Kidney (tissue), 13 donors: ENCODE measurements at regions not wholly inside any gene's neighbourhood (a gene's known extent, or its start where the extent isn't known, plus 50 kb on each side); places are given as distances from the start of the nearest gene placed in this dataset.

Experiments used
- DNase-seq, 5 donors: peaks; one replicate each; pipeline ENCODE4 v3.0.0-alpha.2; 2013 to 2020
- FAIRE-seq: peaks from 2 replicates; lab custom pipeline; 2012; peaks lifted over from hg19 to GRCh38; lab: Jason Lieb, UNC
- H3K27ac ChIP-seq, 2 donors: one replicate each; pipeline ENCODE4 v1.7.0; 2013; ENCODE audit warnings: low read depth in 2 of 2, low read length in 2 of 2, inconsistent platforms in 1 of 2
- H3K27me3 ChIP-seq: one replicate; pipeline ENCODE4 v1.7.1; 2013; ENCODE audit warnings: low read length, inconsistent platforms; ENCODE audit not compliant: control insufficient read depth, insufficient read depth
- H3K36me3 ChIP-seq, 3 donors: one replicate each; pipeline versions ENCODE4 v1.7.0 to v1.7.1; 2013; ENCODE audit warnings: low read length in 3 of 3, control low read depth in 1 of 3, inconsistent platforms in 1 of 3; ENCODE audit not compliant: insufficient read depth in 3 of 3, control insufficient read depth in 2 of 3
- H3K4me1 ChIP-seq, 3 donors: one replicate each; pipeline versions ENCODE4 v1.7.0 to v1.7.1; 2013; ENCODE audit warnings: low read length in 3 of 3, inconsistent platforms in 1 of 3, low read depth in 1 of 3; ENCODE audit not compliant: control insufficient read depth in 2 of 3, insufficient read depth in 2 of 3
- H3K4me3 ChIP-seq, 3 donors: one replicate each; pipeline versions ENCODE4 v1.7.0 to v1.8.1; 2013; ENCODE audit warnings: low read length in 3 of 3, control low read depth in 1 of 3, inconsistent platforms in 1 of 3
- H3K9ac ChIP-seq, 3 donors: one replicate each; pipeline versions ENCODE4 v1.7.0 to v1.7.1; 2013; ENCODE audit warnings: low read length in 3 of 3, control low read depth in 1 of 3, inconsistent platforms in 1 of 3
- H3K9me3 ChIP-seq, 3 donors: one replicate each; pipeline versions ENCODE4 v1.7.0 to v1.7.1; 2013; ENCODE audit warnings: low read length in 3 of 3, control low read depth in 1 of 3, inconsistent platforms in 1 of 3; ENCODE audit not compliant: control insufficient read depth in 2 of 3, insufficient read depth in 1 of 3
- intact Hi-C: fragments of 100-400 bp; cut with DNase I; formaldehyde crosslinking; loops from one replicate; pipeline ENCODE4 v1.11.1; 2022
- TF ChIP-seq, protein P1 (sequence below): IDR thresholded peaks from 3 replicates; pipeline ENCODE4 v1.5.1; 2012; ENCODE audit warnings: mild to moderate bottlenecking, moderate library complexity, borderline replicate concordance; ENCODE audit not compliant: insufficient read depth; ENCODE audit errors: extremely low read depth
- donor health status: control.
- donor health status: control.
- donor health status: control.
- donor health status: control.
- donor health status: control.
- donor health status: DM: yes; HTN: yes; CAD: no.
- donor health status: Normal renal cell carcinoma (clear cell type).

DNA sequence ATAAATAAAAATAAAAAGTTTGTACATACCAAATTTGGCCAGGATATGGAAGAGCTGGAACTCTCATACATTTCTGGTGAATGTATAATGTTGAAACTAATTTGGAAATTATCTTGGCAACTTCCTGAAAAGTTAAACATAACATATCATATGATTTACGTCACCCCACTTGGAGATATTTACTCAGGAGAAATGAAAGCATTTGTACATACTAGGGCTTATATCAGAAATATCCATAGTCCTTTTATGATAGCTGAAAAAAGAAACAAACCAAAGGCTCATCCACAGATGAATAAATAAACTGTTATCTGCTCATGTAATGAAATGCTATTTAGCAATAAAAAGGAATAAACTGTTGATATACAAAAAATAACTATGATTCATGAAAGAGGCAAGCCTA, 318.2 kb upstream of the NRXN1 start:
- Histone ChIP-seq H3K9me3 (no peaks in the 10 kb centered on the region), H3K9ac (no peak overlapping the region), H3K36me3 (no peaks in the 10 kb centered on the region), H3K4me3 (no peak overlapping the region), H3K27ac (no peak overlapping the region), H3K27me3 (no peaks in the 10 kb centered on the region), H3K4me1 (no peaks in the 10 kb centered on the region)
- FAIRE-seq, result no peak
- intact Hi-C loops, result no loop called here
- no peak for DNase-seq
- TF ChIP-seq, protein P1, sequence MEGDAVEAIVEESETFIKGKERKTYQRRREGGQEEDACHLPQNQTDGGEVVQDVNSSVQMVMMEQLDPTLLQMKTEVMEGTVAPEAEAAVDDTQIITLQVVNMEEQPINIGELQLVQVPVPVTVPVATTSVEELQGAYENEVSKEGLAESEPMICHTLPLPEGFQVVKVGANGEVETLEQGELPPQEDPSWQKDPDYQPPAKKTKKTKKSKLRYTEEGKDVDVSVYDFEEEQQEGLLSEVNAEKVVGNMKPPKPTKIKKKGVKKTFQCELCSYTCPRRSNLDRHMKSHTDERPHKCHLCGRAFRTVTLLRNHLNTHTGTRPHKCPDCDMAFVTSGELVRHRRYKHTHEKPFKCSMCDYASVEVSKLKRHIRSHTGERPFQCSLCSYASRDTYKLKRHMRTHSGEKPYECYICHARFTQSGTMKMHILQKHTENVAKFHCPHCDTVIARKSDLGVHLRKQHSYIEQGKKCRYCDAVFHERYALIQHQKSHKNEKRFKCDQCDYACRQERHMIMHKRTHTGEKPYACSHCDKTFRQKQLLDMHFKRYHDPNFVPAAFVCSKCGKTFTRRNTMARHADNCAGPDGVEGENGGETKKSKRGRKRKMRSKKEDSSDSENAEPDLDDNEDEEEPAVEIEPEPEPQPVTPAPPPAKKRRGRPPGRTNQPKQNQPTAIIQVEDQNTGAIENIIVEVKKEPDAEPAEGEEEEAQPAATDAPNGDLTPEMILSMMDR, result no peak

GRCh38 chr2:51344886-51345285, 313.0 kb upstream of the NRXN1 start:
- no peak for DNase-seq
- H3K9ac ChIP-seq, result no peak overlapping the region
- H3K36me3 ChIP-seq, result no peaks in the 10 kb centered on the region
- no peak overlapping the region for H3K27ac ChIP-seq
- H3K27me3 ChIP-seq, result no peaks in the 10 kb centered on the region
- no peak for FAIRE-seq
- no peaks in the 10 kb centered on the region for H3K4me1 ChIP-seq
- intact Hi-C loops, result no loop called here
- TF ChIP-seq, protein P1, result no peak
- no peak overlapping the region for H3K4me3 ChIP-seq
- no peaks in the 10 kb centered on the region for H3K9me3 ChIP-seq

GRCh38 chr2:51335087-51336058, 303.4 kb upstream of the NRXN1 start:
- FAIRE-seq (peak; percentile 79), DNase-seq (no peak)
- intact Hi-C loops, result no loop called here
- TF ChIP-seq, protein P1, result no peak
- no peaks in the 10 kb centered on the region for H3K4me1 ChIP-seq
- no peaks in the 10 kb centered on the region for H3K36me3 ChIP-seq
- H3K27ac ChIP-seq, result no peak overlapping the region
- no peaks in the 10 kb centered on the region for H3K9me3 ChIP-seq
- H3K27me3 ChIP-seq, result no peaks in the 10 kb centered on the region
- no peak overlapping the region for H3K4me3 ChIP-seq
- no peak overlapping the region for H3K9ac ChIP-seq
